ENCODE measurements at regions not wholly inside any gene's neighbourhood (a gene's known extent, or its start where the extent isn't known, plus 50 kb on each side); places are given as distances from the start of the nearest gene placed in this dataset.
"Not testable (repeated sequence)": the region's sequence is repeated elsewhere in the genome, so short reads cannot be mapped to it uniquely, and the experiment has no call there.

DNA sequence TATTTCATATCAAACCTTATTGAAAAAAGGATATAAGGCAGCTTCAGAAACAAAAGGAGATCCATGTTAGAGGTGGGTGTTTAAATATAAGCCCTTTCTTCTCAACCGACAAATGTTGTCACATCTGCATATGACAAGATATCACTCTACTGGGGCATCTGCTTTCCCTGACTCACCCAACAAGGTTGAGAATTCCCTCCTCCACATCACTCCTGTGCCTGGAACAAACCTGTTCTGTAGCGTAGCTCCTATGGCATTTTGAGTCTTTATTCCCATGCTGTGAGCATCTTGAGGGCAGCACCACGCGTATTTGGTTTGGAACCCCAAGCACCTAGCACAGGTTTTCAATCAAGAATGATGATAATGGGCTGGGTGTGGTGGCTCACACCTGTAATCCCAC is 59.4 kb upstream of the ZFHX3 start:
- in situ Hi-C loops (cut with MboI; ENCODE audit: low sequenced_read_pairs): no loop called here

DNA sequence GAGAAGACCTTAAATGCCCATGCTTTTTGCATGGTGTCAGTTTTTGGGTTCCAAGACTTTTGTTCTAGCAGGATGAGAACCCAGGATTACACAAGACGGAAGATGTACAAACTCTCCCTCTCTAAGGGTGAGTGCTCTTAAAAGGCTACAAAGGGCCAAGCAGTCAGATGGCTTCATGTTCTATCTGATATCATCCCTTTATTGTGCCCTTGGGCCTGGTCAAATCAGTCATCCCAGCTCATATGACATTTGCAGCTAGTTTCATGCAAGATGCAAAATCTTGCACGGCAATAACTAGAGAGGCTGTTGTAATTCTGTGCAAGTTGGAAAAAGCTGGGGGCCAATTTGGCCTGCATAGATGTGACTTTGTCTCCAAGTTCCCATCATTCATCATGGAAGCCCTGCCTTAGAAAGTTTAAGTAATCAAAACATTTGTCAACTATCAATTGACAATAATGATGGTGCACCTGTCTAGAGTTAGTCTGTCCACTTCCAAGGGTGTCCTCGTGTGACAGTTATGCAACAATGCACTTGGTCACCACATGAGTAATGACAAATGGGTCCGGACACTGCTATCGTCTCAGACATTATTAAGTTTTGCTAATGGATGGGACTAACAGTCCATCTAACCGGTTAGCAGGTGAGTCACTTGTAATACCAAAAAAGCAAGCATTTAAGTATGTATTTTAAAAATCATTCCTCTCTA is 58.6 kb upstream of the ZFHX3 start:
- in situ Hi-C loops (cut with MboI; ENCODE audit: low sequenced_read_pairs): no loop called here

- in situ Hi-C loops (cut with MboI; ENCODE audit: low sequenced_read_pairs): no loop called here
Observed at GRCh38 chr16:73101568-73101967, 53.6 kb upstream of the ZFHX3 start.

DNA sequence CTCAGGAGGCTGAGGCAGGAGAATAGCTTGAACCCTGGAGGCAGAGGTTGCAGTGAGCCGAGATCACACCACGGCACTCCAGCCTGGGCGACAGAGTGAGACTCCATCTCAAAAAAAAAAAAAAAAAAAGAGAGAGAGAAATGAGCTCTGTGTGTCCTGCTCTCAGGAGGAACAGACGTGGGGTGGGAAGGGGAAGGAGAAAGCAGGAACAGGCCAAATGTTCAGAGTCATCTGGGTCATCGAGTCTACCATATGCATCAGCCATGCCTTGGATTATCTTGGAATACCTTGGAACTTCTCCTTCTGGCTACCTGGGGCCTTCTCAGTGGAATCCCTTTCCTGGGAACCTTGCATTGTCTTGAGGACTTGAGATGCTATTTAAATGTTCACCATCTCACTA is 51.7 kb upstream of the ZFHX3 start:
- in situ Hi-C loops (cut with MboI; ENCODE audit: low sequenced_read_pairs): not testable (repeated sequence)

Data from HL-60/S4 treated with retinoic acid at 250 ng/mL for 4 days and 3 days (cell line).